GM21526 (cell line): ENCODE measurements at regions not wholly inside any gene's neighbourhood (a gene's known extent, or its start where the extent isn't known, plus 50 kb on each side); places are given as distances from the start of the nearest gene placed in this dataset.

Experiments
- ATAC-seq: cut with Tn5 transposase; IDR thresholded peaks from one replicate; pipeline ENCODE4 v1.9.1; 2021; ENCODE audit warnings: moderate library complexity; ENCODE audit not compliant: unreplicated experiment, low FRiP score

- ATAC-seq: no peak
These were observed 157.4 kb downstream of the GATB start for GRCh38 chr4:151603377-151603776.

GRCh38 chr4:151604238-151604637 lies 156.6 kb downstream of the GATB start:
- ATAC-seq: no peak

GRCh38 chr4:151605215-151605614 lies 155.6 kb downstream of the GATB start:
- no peak for ATAC-seq

GRCh38 chr4:151606061-151606460 lies 154.7 kb downstream of the GATB start:
- ATAC-seq: no peak

- no peak for ATAC-seq
These were observed 150.6 kb downstream of the GATB start for GRCh38 chr4:151610229-151610628.

- ATAC-seq: no peak
These were observed 148.8 kb downstream of the GATB start for GRCh38 chr4:151611960-151612359.

- ATAC-seq: no peak
These were observed 147.5 kb downstream of the GATB start for GRCh38 chr4:151613290-151613689.

GRCh38 chr4:151614561-151614960 lies 146.2 kb downstream of the GATB start:
- no peak for ATAC-seq

- no peak for ATAC-seq
These were observed 141.9 kb downstream of the GATB start for GRCh38 chr4:151618858-151619257.

GRCh38 chr4:151620066-151620465 lies 140.7 kb downstream of the GATB start:
- ATAC-seq: no peak
